ENCODE measurements at regions not wholly inside any gene's neighbourhood (a gene's known extent, or its start where the extent isn't known, plus 50 kb on each side); places are given as distances from the start of the nearest gene placed in this dataset.

GRCh38 chr15:93417156-93417555 is 328.1 kb upstream of the RGMA start:
- TF ChIP-seq TAF1 (IDR thresholded peaks at IDR 0.05; ENCODE audit: borderline replicate concordance, insufficient read depth, low read length) = no peak
- no peak for TF ChIP-seq REST (IDR thresholded peaks at IDR 0.05; ENCODE audit: insufficient read depth in 1 of 2, low read depth in 2 of 2, low read length in 2 of 2)
- no peak for TF ChIP-seq FOXP2 (optimal IDR thresholded peaks at IDR 0.05; ENCODE audit: borderline replicate concordance, extremely low read depth, extremely low read length, insufficient read depth)
- TF ChIP-seq POLR2AphosphoS5 (IDR thresholded peaks at IDR 0.05; ENCODE audit: low read depth, low read length) = no peak
- TF ChIP-seq SIN3A (IDR thresholded peaks at IDR 0.05; ENCODE audit: borderline replicate concordance, insufficient read depth, low read length) = no peak

GRCh38 chr15:93415576-93415975 is 326.6 kb upstream of the RGMA start:
- no peak for TF ChIP-seq POLR2AphosphoS5 (IDR thresholded peaks at IDR 0.05; ENCODE audit: low read depth, low read length)
- TF ChIP-seq SIN3A (IDR thresholded peaks at IDR 0.05; ENCODE audit: borderline replicate concordance, insufficient read depth, low read length) = no peak
- TF ChIP-seq FOXP2 (optimal IDR thresholded peaks at IDR 0.05; ENCODE audit: borderline replicate concordance, extremely low read depth, extremely low read length, insufficient read depth) = no peak
- no peak for TF ChIP-seq REST (IDR thresholded peaks at IDR 0.05; ENCODE audit: insufficient read depth in 1 of 2, low read depth in 2 of 2, low read length in 2 of 2)
- no peak for TF ChIP-seq TAF1 (IDR thresholded peaks at IDR 0.05; ENCODE audit: borderline replicate concordance, insufficient read depth, low read length)

GRCh38 chr15:93414576-93415231 is 325.7 kb upstream of the RGMA start:
- no peak for TF ChIP-seq FOXP2 (optimal IDR thresholded peaks at IDR 0.05; ENCODE audit: borderline replicate concordance, extremely low read depth, extremely low read length, insufficient read depth)
- TF ChIP-seq POLR2AphosphoS5 (IDR thresholded peaks at IDR 0.05; ENCODE audit: low read depth, low read length) = no peak
- no peak for TF ChIP-seq TAF1 (IDR thresholded peaks at IDR 0.05; ENCODE audit: borderline replicate concordance, insufficient read depth, low read length)
- TF ChIP-seq SIN3A (IDR thresholded peaks at IDR 0.05; ENCODE audit: borderline replicate concordance, insufficient read depth, low read length) = no peak

GRCh38 chr15:93413745-93414144 is 324.7 kb upstream of the RGMA start:
- TF ChIP-seq TAF1 (IDR thresholded peaks at IDR 0.05; ENCODE audit: borderline replicate concordance, insufficient read depth, low read length) = no peak
- TF ChIP-seq POLR2AphosphoS5 (IDR thresholded peaks at IDR 0.05; ENCODE audit: low read depth, low read length) = no peak
- no peak for TF ChIP-seq SIN3A (IDR thresholded peaks at IDR 0.05; ENCODE audit: borderline replicate concordance, insufficient read depth, low read length)

- TF ChIP-seq REST (IDR thresholded peaks at IDR 0.05; ENCODE audit: insufficient read depth in 1 of 2, low read depth in 2 of 2, low read length in 2 of 2) = no peak
- no peak for TF ChIP-seq TAF1 (IDR thresholded peaks at IDR 0.05; ENCODE audit: borderline replicate concordance, insufficient read depth, low read length)
- TF ChIP-seq SIN3A (IDR thresholded peaks at IDR 0.05; ENCODE audit: borderline replicate concordance, insufficient read depth, low read length) = no peak
- TF ChIP-seq POLR2AphosphoS5 (IDR thresholded peaks at IDR 0.05; ENCODE audit: low read depth, low read length) = no peak
- no peak for TF ChIP-seq FOXP2 (optimal IDR thresholded peaks at IDR 0.05; ENCODE audit: borderline replicate concordance, extremely low read depth, extremely low read length, insufficient read depth)
Observed at GRCh38 chr15:93399121-93399520, 310.1 kb upstream of the RGMA start.

GRCh38 chr15:93389211-93389610 is 300.2 kb upstream of the RGMA start:
- TF ChIP-seq SIN3A (IDR thresholded peaks at IDR 0.05; ENCODE audit: borderline replicate concordance, insufficient read depth, low read length) (no peak), POLR2AphosphoS5 (IDR thresholded peaks at IDR 0.05; ENCODE audit: low read depth, low read length) (no peak), FOXP2 (optimal IDR thresholded peaks at IDR 0.05; ENCODE audit: borderline replicate concordance, extremely low read depth, extremely low read length, insufficient read depth) (no peak), REST (IDR thresholded peaks at IDR 0.05; ENCODE audit: insufficient read depth in 1 of 2, low read depth in 2 of 2, low read length in 2 of 2) (no peak), TAF1 (IDR thresholded peaks at IDR 0.05; ENCODE audit: borderline replicate concordance, insufficient read depth, low read length) (no peak)

All from PFSK-1 (cell line).